ENCODE measurements at regions not wholly inside any gene's neighbourhood (a gene's known extent, or its start where the extent isn't known, plus 50 kb on each side); places are given as distances from the start of the nearest gene placed in this dataset.

GRCh38 chr1:55558515-55558914, 343.4 kb upstream of the USP24 start:
- no peak for DNase-seq (ENCODE audit: low spot score)
- Histone ChIP-seq H3K18ac (ENCODE audit: low read length) (no peak overlapping the region), H2BK15ac (ENCODE audit: low read length) (no peak overlapping the region), H2BK120ac (ENCODE audit: low read depth, low read length) (no peak overlapping the region), H4K8ac (ENCODE audit: low read depth, low read length) (no peak overlapping the region), H3K27ac (replicated peaks; ENCODE audit: low read length) (no peak overlapping the region), H2AFZ (ENCODE audit: low read length) (no peak overlapping the region), H3K9me3 (replicated peaks in 1 of 2; ENCODE audit: control insufficient read depth in 2 of 2, insufficient read depth in 1 of 2, low read depth in 1 of 2, low read length in 2 of 2) (no peaks in the 10 kb centered on the region), H3K9ac (ENCODE audit: low read depth, low read length, poor library complexity) (no peak overlapping the region), H3K4me1 (ENCODE audit: control insufficient read depth in 2 of 2, insufficient read depth in 1 of 2, low read depth in 1 of 2, low read length in 2 of 2) (peaks cover 0 to 2% of the 10 kb centered on the region in 2 donors), H2BK5ac (ENCODE audit: low read length) (no peak overlapping the region), H2BK12ac (ENCODE audit: low read length) (no peak overlapping the region), H3K79me1 (ENCODE audit: low read depth, low read length) (no peaks in the 10 kb centered on the region), H3K4me2 (ENCODE audit: insufficient read depth, low read length, poor library complexity, severe bottlenecking) (no peak overlapping the region), H3K27me3 (ENCODE audit: control insufficient read depth in 3 of 3, insufficient read depth in 3 of 3, low read depth in 1 of 3, low read length in 3 of 3) (no peaks in the 10 kb centered on the region), H4K91ac (ENCODE audit: low read depth, low read length, poor library complexity) (no peak overlapping the region), H3K36me3 (replicated peaks in 1 of 2; ENCODE audit: control insufficient read depth in 2 of 2, insufficient read depth in 2 of 2, low read length in 2 of 2) (no peaks in the 10 kb centered on the region), H3K14ac (ENCODE audit: low read length) (no peak overlapping the region), H3K4me3 (ENCODE audit: low read length in 2 of 2) (no peak overlapping the region), H3K23ac (ENCODE audit: low read depth, low read length, poor library complexity) (no peak overlapping the region), H3K4ac (ENCODE audit: low read length) (no peak overlapping the region), H2AK5ac (ENCODE audit: low read depth, low read length) (no peak overlapping the region)
- WGBS, 2 donors (ENCODE audit: extremely low coverage in 2 of 2, insufficient read length in 2 of 2, insufficient replicate concordance in 1 of 2), result no CpG with 5 or more reads among the region's 3 CpGs

GRCh38 chr1:55555956-55556725, 341.0 kb upstream of the USP24 start:
- Histone ChIP-seq H4K8ac (ENCODE audit: low read depth, low read length) (no peak overlapping the region), H3K4ac (ENCODE audit: low read length) (no peak overlapping the region), H4K91ac (ENCODE audit: low read depth, low read length, poor library complexity) (no peak overlapping the region), H3K36me3 (replicated peaks in 1 of 2; ENCODE audit: control insufficient read depth in 2 of 2, insufficient read depth in 2 of 2, low read length in 2 of 2) (no peaks in the 10 kb centered on the region), H3K27ac (replicated peaks; ENCODE audit: low read length) (no peak overlapping the region), H3K79me1 (ENCODE audit: low read depth, low read length) (no peaks in the 10 kb centered on the region), H3K27me3 (ENCODE audit: control insufficient read depth in 3 of 3, insufficient read depth in 3 of 3, low read depth in 1 of 3, low read length in 3 of 3) (no peaks in the 10 kb centered on the region), H3K4me3 (ENCODE audit: low read length in 2 of 2) (no peak overlapping the region), H2BK120ac (ENCODE audit: low read depth, low read length) (no peak overlapping the region), H2AK5ac (ENCODE audit: low read depth, low read length) (no peak overlapping the region), H3K9ac (ENCODE audit: low read depth, low read length, poor library complexity) (no peak overlapping the region), H3K23ac (ENCODE audit: low read depth, low read length, poor library complexity) (no peak overlapping the region), H2BK5ac (ENCODE audit: low read length) (no peak overlapping the region), H2BK15ac (ENCODE audit: low read length) (no peak overlapping the region), H3K4me2 (ENCODE audit: insufficient read depth, low read length, poor library complexity, severe bottlenecking) (no peak overlapping the region), H3K18ac (ENCODE audit: low read length) (no peak overlapping the region), H2BK12ac (ENCODE audit: low read length) (no peak overlapping the region), H3K14ac (ENCODE audit: low read length) (no peak overlapping the region), H2AFZ (ENCODE audit: low read length) (no peak overlapping the region), H3K4me1 (ENCODE audit: control insufficient read depth in 2 of 2, insufficient read depth in 1 of 2, low read depth in 1 of 2, low read length in 2 of 2) (peaks cover 0 to 2% of the 10 kb centered on the region in 2 donors), H3K9me3 (replicated peaks in 1 of 2; ENCODE audit: control insufficient read depth in 2 of 2, insufficient read depth in 1 of 2, low read depth in 1 of 2, low read length in 2 of 2) (peaks cover 0 to 2% of the 10 kb centered on the region in 2 donors)
- DNase-seq (ENCODE audit: low spot score), result no peak
- no CpG with 5 or more reads among the region's 10 CpGs for WGBS, 2 donors (ENCODE audit: extremely low coverage in 2 of 2, insufficient read length in 2 of 2, insufficient replicate concordance in 1 of 2)

GRCh38 chr1:55554611-55555010, 339.4 kb upstream of the USP24 start:
- Histone ChIP-seq H3K27ac (replicated peaks; ENCODE audit: low read length) (no peak overlapping the region), H3K23ac (ENCODE audit: low read depth, low read length, poor library complexity) (no peak overlapping the region), H3K4me1 (ENCODE audit: control insufficient read depth in 2 of 2, insufficient read depth in 1 of 2, low read depth in 1 of 2, low read length in 2 of 2) (peaks cover 0 to 2% of the 10 kb centered on the region in 2 donors), H2AFZ (ENCODE audit: low read length) (no peak overlapping the region), H2BK5ac (ENCODE audit: low read length) (no peak overlapping the region), H4K8ac (ENCODE audit: low read depth, low read length) (no peak overlapping the region), H2BK120ac (ENCODE audit: low read depth, low read length) (no peak overlapping the region), H2BK12ac (ENCODE audit: low read length) (no peak overlapping the region), H3K36me3 (replicated peaks in 1 of 2; ENCODE audit: control insufficient read depth in 2 of 2, insufficient read depth in 2 of 2, low read length in 2 of 2) (no peaks in the 10 kb centered on the region), H3K4me2 (ENCODE audit: insufficient read depth, low read length, poor library complexity, severe bottlenecking) (no peak overlapping the region), H3K27me3 (ENCODE audit: control insufficient read depth in 3 of 3, insufficient read depth in 3 of 3, low read depth in 1 of 3, low read length in 3 of 3) (no peaks in the 10 kb centered on the region), H4K91ac (ENCODE audit: low read depth, low read length, poor library complexity) (no peak overlapping the region), H3K9ac (ENCODE audit: low read depth, low read length, poor library complexity) (no peak overlapping the region), H3K4ac (ENCODE audit: low read length) (no peak overlapping the region), H3K4me3 (ENCODE audit: low read length in 2 of 2) (no peak overlapping the region), H2BK15ac (ENCODE audit: low read length) (no peak overlapping the region), H2AK5ac (ENCODE audit: low read depth, low read length) (no peak overlapping the region), H3K18ac (ENCODE audit: low read length) (no peak overlapping the region), H3K79me1 (ENCODE audit: low read depth, low read length) (no peaks in the 10 kb centered on the region), H3K9me3 (replicated peaks in 1 of 2; ENCODE audit: control insufficient read depth in 2 of 2, insufficient read depth in 1 of 2, low read depth in 1 of 2, low read length in 2 of 2) (peaks cover 0 to 2% of the 10 kb centered on the region in 2 donors), H3K14ac (ENCODE audit: low read length) (no peak overlapping the region)
- WGBS, 2 donors (ENCODE audit: extremely low coverage in 2 of 2, insufficient read length in 2 of 2, insufficient replicate concordance in 1 of 2), result no CpG with 5 or more reads among the region's 3 CpGs
- DNase-seq (ENCODE audit: low spot score), result no peak

GRCh38 chr1:55552636-55553035, 337.5 kb upstream of the USP24 start:
- no peak overlapping the region for H2AFZ ChIP-seq (ENCODE audit: low read length)
- WGBS, 2 donors (ENCODE audit: extremely low coverage in 2 of 2, insufficient read length in 2 of 2, insufficient replicate concordance in 1 of 2), result no CpG with 5 or more reads among the region's 3 CpGs

More at GRCh38 chr1:55552636-55553035, 337.5 kb upstream of the USP24 start:
- Histone ChIP-seq H3K9ac (ENCODE audit: low read depth, low read length, poor library complexity) (no peak overlapping the region), H3K27me3 (ENCODE audit: control insufficient read depth in 3 of 3, insufficient read depth in 3 of 3, low read depth in 1 of 3, low read length in 3 of 3) (no peaks in the 10 kb centered on the region), H4K8ac (ENCODE audit: low read depth, low read length) (no peak overlapping the region), H3K23ac (ENCODE audit: low read depth, low read length, poor library complexity) (no peak overlapping the region), H3K4me3 (ENCODE audit: low read length in 2 of 2) (no peak overlapping the region), H2AK5ac (ENCODE audit: low read depth, low read length) (no peak overlapping the region), H4K91ac (ENCODE audit: low read depth, low read length, poor library complexity) (no peak overlapping the region), H3K27ac (replicated peaks; ENCODE audit: low read length) (no peak overlapping the region), H3K4me2 (ENCODE audit: insufficient read depth, low read length, poor library complexity, severe bottlenecking) (no peak overlapping the region), H2BK12ac (ENCODE audit: low read length) (no peak overlapping the region), H3K36me3 (replicated peaks in 1 of 2; ENCODE audit: control insufficient read depth in 2 of 2, insufficient read depth in 2 of 2, low read length in 2 of 2) (no peaks in the 10 kb centered on the region), H2BK5ac (ENCODE audit: low read length) (no peak overlapping the region), H2BK120ac (ENCODE audit: low read depth, low read length) (no peak overlapping the region), H3K4ac (ENCODE audit: low read length) (no peak overlapping the region), H3K9me3 (replicated peaks in 1 of 2; ENCODE audit: control insufficient read depth in 2 of 2, insufficient read depth in 1 of 2, low read depth in 1 of 2, low read length in 2 of 2) (peaks cover 0 to 2% of the 10 kb centered on the region in 2 donors), H2BK15ac (ENCODE audit: low read length) (no peak overlapping the region), H3K79me1 (ENCODE audit: low read depth, low read length) (no peaks in the 10 kb centered on the region), H3K18ac (ENCODE audit: low read length) (no peak overlapping the region), H3K14ac (ENCODE audit: low read length) (no peak overlapping the region), H3K4me1 (ENCODE audit: control insufficient read depth in 2 of 2, insufficient read depth in 1 of 2, low read depth in 1 of 2, low read length in 2 of 2) (peaks cover 0 to 2% of the 10 kb centered on the region in 2 donors)
- DNase-seq (ENCODE audit: low spot score), result no peak

All from neuronal stem cell (in vitro differentiated cells).